Inferior parietal cortex (tissue), 1 donor: ENCODE measurements at regions not wholly inside any gene's neighbourhood (a gene's known extent, or its start where the extent isn't known, plus 50 kb on each side); places are given as distances from the start of the nearest gene placed in this dataset.

Experiments
- DNase-seq: peaks from one replicate; pipeline ENCODE4 v3.0.0-alpha.2; 2016; ENCODE audit errors: extremely low spot score

DNA sequence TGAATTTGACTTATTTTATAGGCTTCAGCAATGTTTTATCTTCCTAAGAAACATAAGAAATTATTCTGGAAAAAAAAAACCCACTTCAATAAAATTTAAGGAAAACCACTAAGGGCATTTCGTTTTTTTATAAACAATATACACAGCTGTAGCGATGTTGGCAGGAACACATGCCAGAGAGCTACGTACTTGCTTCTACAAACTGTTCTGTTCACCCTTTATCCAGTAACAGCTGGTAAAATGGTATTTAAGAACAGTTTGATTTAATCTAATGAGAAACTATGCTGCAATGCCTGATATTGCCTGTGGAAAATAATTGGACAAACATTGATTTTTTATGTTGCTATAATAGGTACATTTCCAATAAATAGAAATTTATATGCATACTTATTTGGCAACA lies 137.2 kb upstream of the DACH1 start:
- no peak for DNase-seq

DNA sequence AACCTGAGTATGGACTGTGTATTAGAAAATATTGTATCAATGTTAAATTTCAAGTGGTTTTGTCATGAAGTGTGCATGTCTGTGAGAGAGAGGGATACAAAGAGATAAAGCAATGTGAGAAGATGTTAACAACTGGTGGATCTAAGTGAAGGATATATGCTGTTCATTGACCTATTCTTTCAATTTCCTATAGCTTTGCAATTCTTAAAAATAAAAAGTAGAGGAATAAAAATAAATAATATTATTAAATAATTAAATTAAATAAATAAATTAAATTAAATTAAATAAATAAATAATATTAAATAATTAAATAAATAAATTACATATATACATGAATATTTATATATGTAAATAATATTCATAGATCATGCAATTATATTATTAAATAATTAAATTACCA lies 131.2 kb upstream of the DACH1 start:
- DNase-seq = no peak

DNA sequence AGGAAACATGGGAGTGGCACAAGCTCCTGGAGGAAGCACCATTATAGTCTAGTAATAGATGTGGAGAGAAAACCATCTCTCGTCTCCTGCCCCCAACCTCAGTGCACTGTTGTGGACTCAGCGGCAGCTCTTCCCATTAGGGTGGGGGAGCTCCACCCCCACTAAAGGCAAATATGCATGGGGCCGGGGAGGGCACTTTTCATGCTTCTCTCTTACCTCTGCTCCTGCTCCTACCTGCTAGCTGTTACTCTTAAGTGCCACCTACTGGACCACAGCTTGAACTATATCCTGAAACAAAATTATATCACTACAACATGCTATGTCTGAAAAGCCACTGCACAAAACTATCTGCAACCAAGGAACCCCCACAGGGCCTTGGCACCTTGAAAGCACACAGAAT lies 112.6 kb upstream of the DACH1 start:
- no peak for DNase-seq

DNA sequence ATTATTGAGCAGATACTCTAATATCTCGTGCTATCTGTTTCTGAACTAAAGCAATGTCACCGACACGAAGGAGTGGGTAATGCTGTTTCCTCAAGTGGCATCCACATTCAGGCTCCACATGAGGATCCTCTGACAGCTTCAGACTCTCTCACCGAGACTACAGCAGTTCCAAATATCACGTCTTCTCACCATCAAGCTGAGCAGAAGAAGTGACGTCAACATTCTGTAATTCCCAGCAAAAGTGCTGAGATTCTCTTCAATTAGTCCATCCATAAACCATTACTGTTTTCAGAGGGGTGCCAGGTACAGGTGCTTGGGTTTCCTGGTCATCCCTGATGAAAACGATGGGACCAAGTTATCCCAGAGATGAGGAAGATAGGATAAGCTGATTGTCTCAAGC lies 110.0 kb upstream of the DACH1 start:
- DNase-seq = no peak

DNA sequence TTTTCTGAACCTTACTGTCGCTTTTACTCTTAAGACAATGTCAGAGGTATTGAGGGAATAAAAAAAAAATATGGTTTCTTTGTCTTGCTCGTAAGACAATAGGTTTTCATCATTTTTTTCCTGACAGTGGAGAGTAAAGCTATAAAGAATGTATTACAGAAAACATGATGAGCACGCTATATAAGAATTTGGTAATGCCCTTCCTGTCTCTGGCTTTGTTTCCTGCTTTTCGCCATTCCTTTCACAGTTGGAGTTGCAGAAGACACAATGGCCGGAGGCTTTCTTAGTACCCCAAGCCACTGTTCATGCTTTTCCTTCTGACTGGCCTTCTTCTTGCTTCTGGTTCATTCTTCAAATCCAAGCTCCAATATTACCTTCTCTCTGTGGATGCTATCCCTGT lies 101.0 kb upstream of the DACH1 start:
- no peak for DNase-seq

DNA sequence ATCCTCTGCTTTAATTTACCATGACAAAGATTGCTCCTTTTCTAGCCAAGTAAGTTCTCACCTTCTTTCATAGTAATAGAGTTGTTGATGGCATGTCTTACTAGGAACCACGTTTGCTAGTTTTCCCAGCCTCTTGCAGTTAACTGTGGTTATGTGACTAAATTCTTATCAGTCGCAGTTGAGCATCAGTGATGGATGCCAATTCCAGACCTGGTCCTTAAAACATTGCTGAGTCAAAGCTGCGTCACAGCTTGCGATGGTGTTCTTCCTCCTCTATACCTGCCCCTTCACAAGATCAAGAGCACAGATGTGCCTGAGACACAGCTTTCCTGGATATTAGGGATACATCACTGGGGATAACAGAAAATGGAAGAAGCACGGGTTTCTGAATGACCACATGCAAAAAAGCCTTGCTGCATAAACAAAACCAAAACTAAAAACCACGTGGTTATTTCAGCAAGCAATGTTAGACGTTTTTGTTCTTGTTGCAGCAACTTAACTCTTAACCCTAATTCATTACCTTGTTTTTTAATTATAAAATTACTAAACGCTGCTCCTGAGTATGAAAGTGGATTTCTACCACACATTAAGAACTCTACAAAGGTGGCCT lies 97.6 kb upstream of the DACH1 start:
- DNase-seq = no peak

DNA sequence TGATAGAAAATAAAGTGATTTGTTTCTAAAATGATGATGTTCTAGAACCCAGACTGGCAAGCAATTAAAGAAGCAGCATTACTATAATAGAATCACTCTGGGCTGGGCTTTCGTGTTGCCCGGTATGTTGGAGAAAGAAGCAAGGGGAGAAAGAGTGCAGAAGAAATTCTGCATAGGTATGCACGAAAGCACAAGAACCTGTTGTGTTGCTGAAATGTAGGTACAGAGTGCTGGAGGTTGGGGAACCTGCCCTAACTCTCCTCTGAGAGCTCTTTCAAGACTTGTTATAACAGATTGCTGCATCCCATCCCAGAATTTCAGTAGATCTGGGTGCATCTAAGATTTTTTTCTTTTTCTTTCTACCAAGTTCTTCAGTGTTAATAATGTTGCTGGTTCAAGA lies 95.7 kb upstream of the DACH1 start:
- no peak for DNase-seq

DNA sequence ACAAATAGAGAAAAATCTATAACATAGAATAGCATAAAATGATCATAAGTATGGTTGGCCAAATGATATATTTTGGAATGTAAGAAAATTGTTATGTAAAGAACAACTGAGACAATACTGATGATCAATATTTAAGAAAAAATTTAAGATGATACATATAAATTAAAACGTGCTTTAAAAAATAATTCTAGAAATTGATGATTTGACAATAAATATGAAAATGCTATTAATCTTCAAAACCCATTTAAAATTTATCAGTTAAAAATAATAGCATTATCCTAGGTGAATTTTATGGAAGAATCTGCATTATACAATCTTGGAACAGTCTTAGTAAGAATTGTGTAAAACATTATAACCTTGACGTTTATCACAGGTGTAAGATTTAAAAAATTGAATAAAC lies 95.1 kb upstream of the DACH1 start:
- DNase-seq = no peak

DNA sequence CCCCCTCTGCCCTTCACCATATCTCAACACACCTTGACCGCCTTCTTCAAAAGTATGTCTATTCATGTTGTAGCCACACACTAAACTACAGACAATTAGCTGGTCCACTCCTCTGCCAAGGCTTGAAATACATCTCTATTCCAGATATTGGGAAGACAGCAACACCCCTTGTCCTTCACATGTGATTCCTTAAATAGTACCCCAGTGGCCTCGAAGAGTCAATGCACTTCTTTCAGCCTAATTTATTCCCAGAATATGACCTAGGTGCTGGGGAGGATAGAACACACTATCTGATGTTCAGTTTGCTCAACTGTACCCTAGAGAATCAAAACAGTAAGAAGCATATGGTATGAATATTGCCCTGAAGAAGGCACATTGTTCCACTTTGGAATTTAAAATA lies 82.4 kb upstream of the DACH1 start:
- no peak for DNase-seq

DNA sequence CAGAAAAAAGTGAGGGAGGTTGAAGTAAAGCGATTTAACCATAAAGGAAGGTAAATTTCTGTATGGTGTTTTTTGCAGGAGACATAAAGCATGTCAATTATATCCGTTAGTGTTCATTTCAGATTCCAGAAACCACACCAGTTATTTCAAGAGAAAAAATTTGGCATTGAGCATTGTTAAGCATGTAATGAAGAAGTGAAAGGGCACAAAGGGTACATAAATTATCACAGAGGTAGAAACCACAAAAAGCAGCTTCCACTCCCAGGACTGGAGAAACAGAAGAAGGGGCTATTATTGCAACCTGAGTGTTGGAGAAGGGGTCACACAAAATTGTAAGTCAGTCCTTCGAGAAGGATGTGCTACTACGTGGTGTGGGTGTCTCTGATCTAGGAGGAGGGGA lies 72.2 kb upstream of the DACH1 start:
- DNase-seq = no peak

DNA sequence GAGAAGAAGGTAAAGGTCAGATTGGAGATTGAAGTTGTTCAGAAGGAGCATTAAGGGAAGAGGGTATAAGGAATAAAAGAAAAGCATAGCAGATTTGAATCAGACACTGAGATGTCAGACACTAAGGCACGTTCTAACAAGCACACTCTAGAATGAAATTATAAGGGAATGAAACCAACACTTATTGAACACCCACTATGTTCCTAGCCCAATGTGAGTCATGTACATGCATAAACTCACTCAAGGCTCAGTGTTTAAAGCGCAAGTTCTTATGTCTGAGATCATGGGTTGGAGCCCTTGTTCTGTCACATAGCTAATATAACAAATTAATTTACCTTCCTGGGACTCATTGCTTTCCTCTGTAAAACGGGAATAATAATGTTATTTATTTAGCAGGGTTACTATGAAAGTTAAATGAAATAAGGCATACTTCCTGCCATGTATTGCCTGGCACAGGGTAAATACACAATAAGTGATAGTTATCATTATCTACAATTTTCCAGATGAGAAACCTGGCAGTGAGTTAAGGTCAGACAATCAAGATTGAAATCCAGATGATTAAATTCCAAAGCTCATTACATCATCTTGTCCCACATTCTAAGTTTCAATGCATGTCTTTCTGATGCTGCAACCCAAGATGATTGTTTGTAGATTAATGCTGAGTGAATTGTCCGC lies 68.3 kb upstream of the DACH1 start:
- DNase-seq = no peak

DNA sequence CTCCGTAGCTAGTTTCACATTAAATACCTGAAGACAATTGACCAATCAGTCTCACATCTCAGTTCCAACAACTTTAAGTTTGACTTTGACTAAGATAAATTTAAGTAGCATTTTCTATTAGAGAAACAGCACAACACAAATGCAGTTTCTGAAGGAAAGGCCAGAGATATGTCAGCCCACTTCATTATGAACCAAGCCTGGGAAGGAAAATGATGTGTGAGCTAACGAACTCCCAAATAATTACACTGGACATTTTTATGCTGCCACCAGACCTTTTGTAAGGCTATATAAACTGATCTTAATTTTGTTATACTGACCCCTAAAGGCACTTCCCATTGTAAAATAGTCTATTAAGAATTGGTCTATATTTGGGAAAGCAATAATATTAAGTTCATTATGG lies 57.9 kb upstream of the DACH1 start:
- DNase-seq = no peak

DNA sequence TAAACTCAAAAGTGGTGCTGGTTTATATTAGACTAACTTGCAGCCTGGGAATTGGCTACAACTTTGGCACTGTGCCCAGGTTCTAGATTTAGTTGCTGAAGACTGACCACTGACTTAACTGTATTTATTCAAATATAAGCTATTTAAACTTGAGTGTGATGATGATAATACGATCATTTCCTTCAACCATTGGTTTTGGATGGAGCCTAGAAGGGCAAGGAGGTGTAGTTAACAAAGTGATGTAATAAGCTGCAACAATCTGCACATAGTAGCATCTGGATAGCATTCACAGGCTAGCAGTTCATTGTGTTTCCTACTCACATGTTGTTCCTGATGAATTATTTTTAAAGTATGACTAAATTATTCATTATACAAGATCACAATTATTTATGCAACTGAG lies 55.2 kb upstream of the DACH1 start:
- DNase-seq = no peak
